Right cardiac atrium (tissue), 5 donors: ENCODE measurements at regions not wholly inside any gene's neighbourhood (a gene's known extent, or its start where the extent isn't known, plus 50 kb on each side); places are given as distances from the start of the nearest gene placed in this dataset.

Source experiments
- ATAC-seq, 2 donors: fragments of 200-7000 bp; cut with Tn5 transposase; one replicate each; pipeline versions ENCODE4 v1.8.0 to v1.9.1; 2020; ENCODE audit warnings: moderate library complexity in 2 of 2, mild to moderate bottlenecking in 1 of 2
- DNase-seq, 3 donors: peaks; one replicate each; pipeline ENCODE4 v3.0.0-alpha.2; 2020
- H3K27ac ChIP-seq: one replicate; pipeline ENCODE4 v1.5.1; 2013; ENCODE audit warnings: mild to moderate bottlenecking, low read length, control low read depth, moderate library complexity
- H3K27me3 ChIP-seq: one replicate; pipeline ENCODE4 v1.6.1; 2013; ENCODE audit not compliant: control insufficient read depth, insufficient read depth
- H3K4me1 ChIP-seq: one replicate; pipeline ENCODE4 v1.6.1; 2013; ENCODE audit warnings: low read length; ENCODE audit not compliant: control insufficient read depth, insufficient read depth
- H3K4me3 ChIP-seq: one replicate; pipeline ENCODE4 v1.5.1; 2013; ENCODE audit warnings: low read length, control low read depth
- H3K9me3 ChIP-seq: one replicate; pipeline ENCODE4 v1.6.1; 2013; ENCODE audit warnings: low read length; ENCODE audit not compliant: control insufficient read depth
- WGBS: extraction: QIAGEN DNeasy Blood & Tissue Kit; methylation state at CpG from one replicate; pipeline ENCODE4 v1.1.7; 2013; 5-methylcytosine and 5-hydroxymethylcytosine counted together
- intact Hi-C, 4 donors: fragments of 100-400 bp; cut with DNase I; formaldehyde crosslinking; loops; one replicate each; pipeline versions ENCODE4 v1.11.0 to v1.14.0; 2022 to 2023
- donor health status: healthy with polysubstance abuse.
- donor health status: DM: no; HTN: yes; CAD: no.
- donor health status: DM: no; HTN: no; CAD: no.
- donor health status: DM: no; HTN: yes; CAD: no; lungs with severe emphysema.
- donor health status: DM: yes; HTN: yes; CAD: no.

GRCh38 chr22:22046370-22046769 is 63.8 kb upstream of the TOP3B start:
- no peaks in the 10 kb centered on the region for H3K9me3 ChIP-seq
- WGBS, result 29% methylated on average over 3 of the region's 3 CpGs
- intact Hi-C loops, result no loop called here
- no peak overlapping the region for H3K4me3 ChIP-seq
- H3K27ac ChIP-seq, result no peak overlapping the region
- no peaks in the 10 kb centered on the region for H3K27me3 ChIP-seq
- ATAC-seq (no peak), DNase-seq (no peak)
- no peaks in the 10 kb centered on the region for H3K4me1 ChIP-seq

- H3K4me3 ChIP-seq, result no peak overlapping the region
- WGBS, result 64% methylated on average over 6 of the region's 6 CpGs
- intact Hi-C loops, result no loop called here
Observed at GRCh38 chr22:22045571-22046335, 63.2 kb upstream of the TOP3B start.

GRCh38 chr22:22044153-22044552 is 61.6 kb upstream of the TOP3B start:
- WGBS, result 71% methylated on average over 2 of the region's 2 CpGs
- Histone ChIP-seq H3K27ac (no peak overlapping the region), H3K4me1 (no peaks in the 10 kb centered on the region), H3K4me3 (no peak overlapping the region), H3K9me3 (no peaks in the 10 kb centered on the region), H3K27me3 (no peaks in the 10 kb centered on the region)
- ATAC-seq (no peak), DNase-seq (no peak)
- intact Hi-C loops, result no loop called here

More at GRCh38 chr22:22045571-22046335, 63.2 kb upstream of the TOP3B start:
- H3K9me3 ChIP-seq, result no peaks in the 10 kb centered on the region
- H3K4me1 ChIP-seq, result no peaks in the 10 kb centered on the region
- no peak for ATAC-seq
- DNase-seq, result no peak
- no peak overlapping the region for H3K27ac ChIP-seq
- H3K27me3 ChIP-seq, result no peaks in the 10 kb centered on the region

- H3K9me3 ChIP-seq, result no peaks in the 10 kb centered on the region
- intact Hi-C loops, result no loop called here
- no peak overlapping the region for H3K27ac ChIP-seq
- no peaks in the 10 kb centered on the region for H3K4me1 ChIP-seq
- no peak for ATAC-seq
- H3K4me3 ChIP-seq, result no peak overlapping the region
- H3K27me3 ChIP-seq, result no peaks in the 10 kb centered on the region
- WGBS, result 58% methylated on average over 11 of the region's 11 CpGs
- DNase-seq, result no peak
Observed at GRCh38 chr22:22043296-22044078, 60.9 kb upstream of the TOP3B start.

- Histone ChIP-seq H3K27ac (no peak overlapping the region), H3K4me3 (no peak overlapping the region), H3K27me3 (no peaks in the 10 kb centered on the region), H3K4me1 (no peaks in the 10 kb centered on the region), H3K9me3 (no peaks in the 10 kb centered on the region)
- no peak for ATAC-seq
- WGBS, result 73% methylated on average over 7 of the region's 7 CpGs
- DNase-seq, result no peak
- intact Hi-C loops, result no loop called here
Observed at GRCh38 chr22:22042599-22043295, 60.2 kb upstream of the TOP3B start.

GRCh38 chr22:22042009-22042408 is 59.4 kb upstream of the TOP3B start:
- DNase-seq (no peak), ATAC-seq (no peak)
- Histone ChIP-seq H3K4me1 (no peaks in the 10 kb centered on the region), H3K9me3 (no peaks in the 10 kb centered on the region), H3K27ac (no peak overlapping the region), H3K27me3 (no peaks in the 10 kb centered on the region), H3K4me3 (no peak overlapping the region)
- intact Hi-C loops, result no loop called here
- WGBS, result 67% methylated on average over 1 of the region's 1 CpG

GRCh38 chr22:22040908-22041307 is 58.3 kb upstream of the TOP3B start:
- Histone ChIP-seq H3K4me1 (no peaks in the 10 kb centered on the region), H3K27ac (no peak overlapping the region), H3K9me3 (no peaks in the 10 kb centered on the region), H3K27me3 (no peaks in the 10 kb centered on the region), H3K4me3 (no peak overlapping the region)
- intact Hi-C loops, result no loop called here
- DNase-seq, result no peak
- ATAC-seq, result no peak

- H3K27me3 ChIP-seq, result no peaks in the 10 kb centered on the region
Observed at GRCh38 chr22:22040472-22040871, 57.9 kb upstream of the TOP3B start.

GRCh38 chr22:22039286-22040074 is 56.9 kb upstream of the TOP3B start:
- Histone ChIP-seq H3K27me3 (no peaks in the 10 kb centered on the region), H3K27ac (no peak overlapping the region), H3K4me1 (no peaks in the 10 kb centered on the region), H3K9me3 (no peaks in the 10 kb centered on the region), H3K4me3 (no peak overlapping the region)
- no peak for ATAC-seq
- 51% methylated on average over 4 of the region's 4 CpGs for WGBS
- intact Hi-C loops, result no loop called here
- DNase-seq, result no peak

More at GRCh38 chr22:22040472-22040871, 57.9 kb upstream of the TOP3B start:
- intact Hi-C loops, result no loop called here
- no peak overlapping the region for H3K4me3 ChIP-seq
- ATAC-seq (no peak), DNase-seq (no peak)
- no peaks in the 10 kb centered on the region for H3K9me3 ChIP-seq
- H3K4me1 ChIP-seq, result no peaks in the 10 kb centered on the region
- 88% methylated on average over 3 of the region's 3 CpGs for WGBS
- no peak overlapping the region for H3K27ac ChIP-seq

GRCh38 chr22:22038178-22038880 is 55.7 kb upstream of the TOP3B start:
- Histone ChIP-seq H3K27ac (no peak overlapping the region), H3K9me3 (no peaks in the 10 kb centered on the region), H3K4me3 (no peak overlapping the region), H3K4me1 (no peaks in the 10 kb centered on the region), H3K27me3 (no peaks in the 10 kb centered on the region)
- no peak for DNase-seq
- no peak for ATAC-seq
- intact Hi-C loops, result no loop called here
- 94% methylated on average over 1 of the region's 1 CpG for WGBS
